ENCODE measurements at regions not wholly inside any gene's neighbourhood (a gene's known extent, or its start where the extent isn't known, plus 50 kb on each side); places are given as distances from the start of the nearest gene placed in this dataset.

- H3K27ac ChIP-seq (ENCODE audit: low read depth, low read length), result no peak overlapping the region
- H3K4me3 ChIP-seq (ENCODE audit: low read depth in 1 of 2, low read length in 2 of 2), result no peak overlapping the region
- H3K36me3 ChIP-seq (ENCODE audit: insufficient read depth, low read length), result no peaks in the 10 kb centered on the region
- H3K9ac ChIP-seq (ENCODE audit: low read length), result no peak overlapping the region
- no peaks in the 10 kb centered on the region for H3K9me3 ChIP-seq (ENCODE audit: low read length)
- H3K4me1 ChIP-seq (ENCODE audit: insufficient read depth, low read length), result no peaks in the 10 kb centered on the region
- no peaks in the 10 kb centered on the region for H3K27me3 ChIP-seq (ENCODE audit: control insufficient read depth in 1 of 2, insufficient read depth in 2 of 2, low read length in 2 of 2)
Measured at GRCh38 chr13:22647156-22647850, 533.5 kb upstream of the SGCG start.

GRCh38 chr13:22648320-22648801 lies 532.4 kb upstream of the SGCG start:
- Histone ChIP-seq H3K9me3 (ENCODE audit: low read length) (no peaks in the 10 kb centered on the region), H3K9ac (ENCODE audit: low read length) (no peak overlapping the region), H3K4me3 (ENCODE audit: low read depth in 1 of 2, low read length in 2 of 2) (no peak overlapping the region), H3K36me3 (ENCODE audit: insufficient read depth, low read length) (no peaks in the 10 kb centered on the region), H3K27ac (ENCODE audit: low read depth, low read length) (no peak overlapping the region), H3K4me1 (ENCODE audit: insufficient read depth, low read length) (no peaks in the 10 kb centered on the region), H3K27me3 (ENCODE audit: control insufficient read depth in 1 of 2, insufficient read depth in 2 of 2, low read length in 2 of 2) (no peaks in the 10 kb centered on the region)

- no peak overlapping the region for H3K4me3 ChIP-seq (ENCODE audit: low read depth in 1 of 2, low read length in 2 of 2)
- no peaks in the 10 kb centered on the region for H3K9me3 ChIP-seq (ENCODE audit: low read length)
- no peak overlapping the region for H3K27ac ChIP-seq (ENCODE audit: low read depth, low read length)
- no peaks in the 10 kb centered on the region for H3K27me3 ChIP-seq (ENCODE audit: control insufficient read depth in 1 of 2, insufficient read depth in 2 of 2, low read length in 2 of 2)
- H3K4me1 ChIP-seq (ENCODE audit: insufficient read depth, low read length), result no peaks in the 10 kb centered on the region
- no peak overlapping the region for H3K9ac ChIP-seq (ENCODE audit: low read length)
- no peaks in the 10 kb centered on the region for H3K36me3 ChIP-seq (ENCODE audit: insufficient read depth, low read length)
Measured at GRCh38 chr13:22652796-22653195, 528.0 kb upstream of the SGCG start.

- Histone ChIP-seq H3K9me3 (ENCODE audit: low read length) (no peaks in the 10 kb centered on the region), H3K27me3 (ENCODE audit: control insufficient read depth in 1 of 2, insufficient read depth in 2 of 2, low read length in 2 of 2) (no peaks in the 10 kb centered on the region), H3K9ac (ENCODE audit: low read length) (no peak overlapping the region), H3K4me1 (ENCODE audit: insufficient read depth, low read length) (no peaks in the 10 kb centered on the region), H3K27ac (ENCODE audit: low read depth, low read length) (no peak overlapping the region), H3K36me3 (ENCODE audit: insufficient read depth, low read length) (no peaks in the 10 kb centered on the region), H3K4me3 (ENCODE audit: low read depth in 1 of 2, low read length in 2 of 2) (no peak overlapping the region)
Measured at GRCh38 chr13:22653866-22654265, 526.9 kb upstream of the SGCG start.

- no peaks in the 10 kb centered on the region for H3K9me3 ChIP-seq (ENCODE audit: low read length)
- no peak overlapping the region for H3K27ac ChIP-seq (ENCODE audit: low read depth, low read length)
- H3K27me3 ChIP-seq (ENCODE audit: control insufficient read depth in 1 of 2, insufficient read depth in 2 of 2, low read length in 2 of 2), result no peaks in the 10 kb centered on the region
- H3K4me3 ChIP-seq (ENCODE audit: low read depth in 1 of 2, low read length in 2 of 2), result no peak overlapping the region
- H3K36me3 ChIP-seq (ENCODE audit: insufficient read depth, low read length), result no peaks in the 10 kb centered on the region
- H3K9ac ChIP-seq (ENCODE audit: low read length), result no peak overlapping the region
- H3K4me1 ChIP-seq (ENCODE audit: insufficient read depth, low read length), result no peaks in the 10 kb centered on the region
Measured at GRCh38 chr13:22655106-22655852, 525.5 kb upstream of the SGCG start.

GRCh38 chr13:22662771-22663170 lies 518.0 kb upstream of the SGCG start:
- Histone ChIP-seq H3K27me3 (ENCODE audit: control insufficient read depth in 1 of 2, insufficient read depth in 2 of 2, low read length in 2 of 2) (no peaks in the 10 kb centered on the region), H3K9ac (ENCODE audit: low read length) (no peak overlapping the region), H3K36me3 (ENCODE audit: insufficient read depth, low read length) (no peaks in the 10 kb centered on the region), H3K4me1 (ENCODE audit: insufficient read depth, low read length) (no peaks in the 10 kb centered on the region), H3K4me3 (ENCODE audit: low read depth in 1 of 2, low read length in 2 of 2) (no peak overlapping the region), H3K9me3 (ENCODE audit: low read length) (no peaks in the 10 kb centered on the region), H3K27ac (ENCODE audit: low read depth, low read length) (no peak overlapping the region)

GRCh38 chr13:22665506-22665905 lies 515.3 kb upstream of the SGCG start:
- Histone ChIP-seq H3K4me3 (ENCODE audit: low read depth in 1 of 2, low read length in 2 of 2) (no peak overlapping the region), H3K27me3 (ENCODE audit: control insufficient read depth in 1 of 2, insufficient read depth in 2 of 2, low read length in 2 of 2) (no peaks in the 10 kb centered on the region), H3K9me3 (ENCODE audit: low read length) (no peaks in the 10 kb centered on the region), H3K4me1 (ENCODE audit: insufficient read depth, low read length) (no peaks in the 10 kb centered on the region), H3K27ac (ENCODE audit: low read depth, low read length) (no peak overlapping the region), H3K36me3 (ENCODE audit: insufficient read depth, low read length) (no peaks in the 10 kb centered on the region), H3K9ac (ENCODE audit: low read length) (no peak overlapping the region)

GRCh38 chr13:22690756-22691155 lies 490.0 kb upstream of the SGCG start:
- Histone ChIP-seq H3K4me1 (ENCODE audit: insufficient read depth, low read length) (no peaks in the 10 kb centered on the region), H3K27me3 (ENCODE audit: control insufficient read depth in 1 of 2, insufficient read depth in 2 of 2, low read length in 2 of 2) (no peaks in the 10 kb centered on the region), H3K4me3 (ENCODE audit: low read depth in 1 of 2, low read length in 2 of 2) (no peak overlapping the region), H3K9ac (ENCODE audit: low read length) (no peak overlapping the region), H3K27ac (ENCODE audit: low read depth, low read length) (no peak overlapping the region), H3K9me3 (ENCODE audit: low read length) (no peaks in the 10 kb centered on the region), H3K36me3 (ENCODE audit: insufficient read depth, low read length) (no peaks in the 10 kb centered on the region)

GRCh38 chr13:22693691-22694090 lies 487.1 kb upstream of the SGCG start:
- no peak overlapping the region for H3K4me3 ChIP-seq (ENCODE audit: low read depth in 1 of 2, low read length in 2 of 2)
- no peaks in the 10 kb centered on the region for H3K36me3 ChIP-seq (ENCODE audit: insufficient read depth, low read length)
- no peaks in the 10 kb centered on the region for H3K27me3 ChIP-seq (ENCODE audit: control insufficient read depth in 1 of 2, insufficient read depth in 2 of 2, low read length in 2 of 2)
- H3K9me3 ChIP-seq (ENCODE audit: low read length), result no peaks in the 10 kb centered on the region
- H3K9ac ChIP-seq (ENCODE audit: low read length), result no peak overlapping the region
- H3K4me1 ChIP-seq (ENCODE audit: insufficient read depth, low read length), result no peaks in the 10 kb centered on the region
- no peak overlapping the region for H3K27ac ChIP-seq (ENCODE audit: low read depth, low read length)

- Histone ChIP-seq H3K36me3 (ENCODE audit: insufficient read depth, low read length) (no peaks in the 10 kb centered on the region), H3K27me3 (ENCODE audit: control insufficient read depth in 1 of 2, insufficient read depth in 2 of 2, low read length in 2 of 2) (no peaks in the 10 kb centered on the region), H3K9me3 (ENCODE audit: low read length) (no peaks in the 10 kb centered on the region), H3K4me3 (ENCODE audit: low read depth in 1 of 2, low read length in 2 of 2) (no peak overlapping the region), H3K9ac (ENCODE audit: low read length) (no peak overlapping the region), H3K4me1 (ENCODE audit: insufficient read depth, low read length) (no peaks in the 10 kb centered on the region), H3K27ac (ENCODE audit: low read depth, low read length) (no peak overlapping the region)
Measured at GRCh38 chr13:22696433-22696832, 484.3 kb upstream of the SGCG start.

- Histone ChIP-seq H3K4me3 (ENCODE audit: low read depth in 1 of 2, low read length in 2 of 2) (no peak overlapping the region), H3K4me1 (ENCODE audit: insufficient read depth, low read length) (no peaks in the 10 kb centered on the region)
Measured at GRCh38 chr13:22698467-22698866, 482.3 kb upstream of the SGCG start.

More at GRCh38 chr13:22698467-22698866, 482.3 kb upstream of the SGCG start:
- Histone ChIP-seq H3K9ac (ENCODE audit: low read length) (no peak overlapping the region), H3K36me3 (ENCODE audit: insufficient read depth, low read length) (no peaks in the 10 kb centered on the region), H3K9me3 (ENCODE audit: low read length) (peaks cover 5% of the 10 kb centered on the region), H3K27me3 (ENCODE audit: control insufficient read depth in 1 of 2, insufficient read depth in 2 of 2, low read length in 2 of 2) (no peaks in the 10 kb centered on the region), H3K27ac (ENCODE audit: low read depth, low read length) (no peak overlapping the region)

Data from muscle layer of colon (tissue), 2 donors.